GM19328 (cell line): ENCODE measurements at regions not wholly inside any gene's neighbourhood (a gene's known extent, or its start where the extent isn't known, plus 50 kb on each side); places are given as distances from the start of the nearest gene placed in this dataset.

Experiments used
- ATAC-seq: cut with Tn5 transposase; IDR thresholded peaks from one replicate; pipeline ENCODE4 v1.9.1; 2021; ENCODE audit warnings: mild to moderate bottlenecking, moderate library complexity; ENCODE audit not compliant: unreplicated experiment

DNA sequence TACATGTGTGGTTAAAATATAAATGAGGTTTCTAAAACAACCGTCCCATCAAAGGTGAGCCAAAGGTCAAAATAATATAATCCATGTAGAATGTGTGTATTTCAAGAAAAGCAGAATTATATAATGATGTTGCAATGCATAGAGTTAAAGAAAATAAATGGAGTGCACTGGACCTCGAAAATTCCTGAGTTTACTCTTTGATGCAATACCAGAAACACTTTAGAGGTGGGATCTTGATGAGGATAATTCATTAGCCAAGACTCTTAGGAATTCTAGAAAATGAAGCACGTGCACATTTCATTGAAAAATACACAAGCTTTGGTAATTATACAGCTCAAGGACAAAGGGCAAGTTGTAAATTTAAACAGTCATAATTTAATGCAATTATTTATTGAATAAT lies 508.9 kb upstream of the ARGLU1 start:
- ATAC-seq, result no peak

DNA sequence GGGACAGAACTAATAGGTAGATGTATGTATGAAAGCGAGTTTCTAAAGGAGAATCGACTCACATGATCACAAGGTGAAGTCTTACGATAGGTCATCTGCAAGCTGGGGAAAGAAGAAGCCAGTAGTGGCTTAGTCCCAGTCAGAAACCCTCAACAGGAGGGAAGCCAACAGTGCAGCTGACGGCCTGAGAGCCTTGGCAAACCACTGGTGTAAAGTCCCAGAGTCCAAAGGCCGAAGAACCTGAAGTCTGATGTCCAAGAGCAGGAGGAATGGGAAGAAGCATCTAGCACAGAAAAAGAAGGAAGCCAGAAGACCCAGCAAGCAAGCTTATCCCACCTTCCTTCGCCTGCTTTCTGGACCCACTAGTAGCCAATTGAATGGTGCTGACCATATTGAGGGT lies 507.6 kb upstream of the ARGLU1 start:
- no peak for ATAC-seq

DNA sequence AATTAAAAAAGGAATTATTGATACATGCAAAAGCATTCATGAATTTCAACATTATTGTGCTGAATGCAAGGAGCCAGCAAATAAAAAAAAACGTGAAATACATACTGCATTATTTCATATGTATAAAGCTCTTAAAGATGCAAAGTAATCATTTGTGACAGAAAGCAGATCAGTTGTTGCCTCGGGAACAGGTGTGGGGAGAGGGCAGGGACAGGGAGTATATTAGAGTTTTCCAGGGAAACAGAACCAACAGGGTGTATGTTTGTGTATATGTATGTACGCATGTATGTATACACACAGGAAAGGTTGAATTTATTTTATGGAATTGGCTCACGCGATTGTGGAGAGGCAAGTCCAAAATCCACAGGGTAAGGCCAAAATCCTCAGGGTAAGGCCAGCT lies 502.9 kb upstream of the ARGLU1 start:
- ATAC-seq, result no peak

DNA sequence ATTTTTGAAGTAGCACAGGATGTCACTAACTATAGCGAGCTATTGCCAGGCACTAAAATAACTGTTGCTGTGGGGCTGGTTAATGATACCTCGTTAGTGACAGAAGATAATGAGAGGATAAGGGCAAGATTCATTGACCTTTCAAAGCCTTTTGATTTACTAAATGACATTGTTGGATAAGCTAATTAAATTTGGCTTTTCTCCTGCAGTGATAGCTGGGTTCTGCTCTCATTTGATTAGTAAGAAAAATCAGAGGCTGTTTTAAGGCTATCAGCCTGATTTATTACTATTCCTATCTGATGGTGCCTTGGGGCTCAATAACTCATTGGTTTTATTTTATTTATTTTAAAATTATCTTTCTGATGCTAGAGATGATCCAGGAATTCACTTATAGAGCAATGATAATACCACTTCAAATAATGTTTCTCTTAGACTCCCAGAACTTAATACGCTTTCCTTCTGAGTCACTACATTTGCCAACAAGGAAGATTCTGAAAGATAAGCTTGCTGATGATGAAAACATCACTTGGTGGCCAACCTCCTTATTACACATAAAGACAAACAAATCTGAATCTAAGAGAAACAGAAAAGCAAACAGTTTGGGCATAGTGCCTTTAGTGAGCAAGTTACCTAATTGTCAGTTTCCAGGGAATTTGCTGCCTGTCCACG lies 501.3 kb upstream of the ARGLU1 start:
- ATAC-seq, result no peak

DNA sequence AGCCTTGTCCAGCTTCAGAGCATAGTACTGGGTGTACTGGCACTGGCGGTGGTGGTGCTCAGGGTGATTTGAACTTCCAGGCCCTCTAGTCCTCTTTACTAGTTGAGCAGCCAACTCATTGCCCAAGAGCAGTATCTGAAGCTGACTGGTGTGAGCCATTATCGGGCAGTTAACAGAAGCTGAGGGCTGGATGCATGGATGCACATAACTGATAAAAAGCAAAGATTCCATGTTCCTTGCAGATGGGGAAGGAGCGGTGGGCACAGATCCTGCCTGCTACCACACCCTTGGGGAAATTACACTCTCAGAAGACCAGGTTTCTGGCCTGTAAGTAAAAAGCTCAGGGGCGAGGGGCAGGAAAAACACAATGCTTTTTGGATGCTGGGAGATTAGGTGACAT lies 499.4 kb upstream of the ARGLU1 start:
- no peak for ATAC-seq

DNA sequence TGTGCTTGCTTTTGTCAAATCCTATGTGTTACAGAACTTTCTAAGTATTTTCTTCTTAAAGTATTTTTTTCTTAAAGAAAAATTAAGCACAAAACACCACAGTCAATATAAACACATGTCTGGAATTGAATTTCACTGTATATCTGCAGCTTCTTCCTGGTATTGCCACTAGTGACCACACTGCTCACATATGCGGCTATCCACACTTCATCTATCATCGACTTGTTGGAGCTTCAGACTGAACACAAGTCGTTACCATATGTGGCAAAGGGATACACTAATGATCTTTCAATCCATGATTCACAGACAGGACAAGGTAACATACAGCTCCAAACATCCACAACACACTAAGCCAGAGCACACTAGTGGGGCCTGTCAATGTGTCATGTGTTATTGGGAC lies 498.4 kb upstream of the ARGLU1 start:
- no peak for ATAC-seq

DNA sequence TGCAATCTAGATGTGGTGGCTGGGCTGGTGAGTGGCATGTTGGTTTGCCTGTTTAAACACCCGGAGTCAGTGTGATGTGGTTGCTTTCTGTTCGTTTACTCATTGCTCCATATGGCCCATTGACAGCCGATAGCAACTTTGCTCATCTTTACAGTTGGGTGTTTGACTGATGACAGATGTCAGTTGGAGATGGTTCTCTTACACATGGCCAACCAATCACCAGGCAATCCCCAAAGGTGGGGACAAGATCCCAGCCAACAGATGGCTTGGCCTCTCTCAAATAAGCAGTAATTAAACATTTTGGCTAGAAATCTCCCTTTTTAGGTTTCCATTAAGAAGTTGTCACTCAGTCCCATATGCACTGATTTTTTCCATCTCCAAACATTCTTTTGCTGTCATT lies 497.1 kb upstream of the ARGLU1 start:
- no peak for ATAC-seq

DNA sequence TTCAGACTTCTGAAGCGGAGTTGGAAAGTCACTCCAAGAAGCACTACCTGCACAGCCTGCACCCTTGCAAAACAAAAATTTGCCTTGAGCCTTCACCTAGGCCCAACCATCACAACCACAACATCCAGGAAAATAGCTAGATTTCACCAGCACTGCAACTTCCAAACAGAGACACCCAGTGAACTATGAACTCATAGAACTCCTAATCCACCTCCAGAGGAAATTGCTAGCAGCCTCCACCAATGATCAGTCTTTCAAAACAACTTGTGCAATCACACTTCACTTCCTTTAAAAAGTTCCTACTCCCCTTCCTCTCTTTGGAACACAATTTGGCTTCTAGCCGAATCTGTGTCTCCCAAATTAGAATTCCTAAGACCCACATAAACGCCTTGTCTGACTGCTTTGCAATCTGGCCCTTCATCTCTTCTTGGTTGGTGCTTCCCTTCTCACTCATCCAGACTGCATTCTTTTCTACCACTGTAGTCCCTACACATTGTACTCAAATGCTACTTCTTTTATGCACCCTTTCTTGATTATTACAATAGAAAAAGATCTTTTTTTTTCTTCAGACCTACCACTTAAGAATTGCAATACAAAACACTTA lies 489.2 kb upstream of the ARGLU1 start:
- no peak for ATAC-seq

DNA sequence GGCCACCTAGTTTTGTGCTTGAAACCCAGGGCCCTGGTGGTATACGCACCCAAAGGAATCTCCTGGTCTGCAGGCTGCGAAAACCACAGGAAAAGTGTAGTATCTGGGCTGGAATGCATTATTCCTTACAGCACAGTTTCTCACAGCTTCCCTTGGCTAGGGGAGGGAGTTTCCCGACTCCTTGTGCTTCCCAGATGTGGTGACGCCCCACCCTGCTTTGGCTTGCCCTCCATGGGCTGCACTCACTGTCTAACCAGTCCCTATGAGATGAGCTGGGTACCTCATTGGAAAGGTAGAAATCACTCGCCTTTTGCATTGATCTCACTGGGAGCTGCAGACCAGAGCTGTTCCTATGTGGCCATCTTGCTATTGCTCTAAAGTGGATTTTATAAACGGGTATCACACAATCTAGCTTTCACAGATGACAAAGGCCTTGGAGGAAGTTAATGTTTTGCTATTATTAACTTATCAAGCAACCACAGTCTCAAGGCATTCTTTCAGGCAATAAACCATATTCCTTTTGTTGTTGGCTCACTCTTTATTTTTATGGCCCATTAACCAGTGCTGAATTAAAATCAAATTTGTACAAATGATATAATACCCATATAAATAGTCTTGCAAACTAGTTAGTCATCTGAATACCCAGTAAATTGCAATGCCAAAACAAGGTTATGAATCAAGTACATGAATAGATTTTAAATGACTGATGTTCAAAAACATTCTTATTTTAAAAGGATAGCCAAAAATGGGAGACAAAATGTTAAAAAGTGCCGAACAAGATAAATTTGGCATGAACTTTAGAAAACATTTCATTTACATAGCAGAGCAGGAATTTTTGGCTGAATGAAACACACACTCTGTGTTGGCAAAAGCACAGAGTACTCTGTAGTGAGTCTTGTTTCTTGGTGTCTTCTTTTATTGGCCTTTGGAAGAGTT lies 475.4 kb upstream of the ARGLU1 start:
- ATAC-seq, result no peak

DNA sequence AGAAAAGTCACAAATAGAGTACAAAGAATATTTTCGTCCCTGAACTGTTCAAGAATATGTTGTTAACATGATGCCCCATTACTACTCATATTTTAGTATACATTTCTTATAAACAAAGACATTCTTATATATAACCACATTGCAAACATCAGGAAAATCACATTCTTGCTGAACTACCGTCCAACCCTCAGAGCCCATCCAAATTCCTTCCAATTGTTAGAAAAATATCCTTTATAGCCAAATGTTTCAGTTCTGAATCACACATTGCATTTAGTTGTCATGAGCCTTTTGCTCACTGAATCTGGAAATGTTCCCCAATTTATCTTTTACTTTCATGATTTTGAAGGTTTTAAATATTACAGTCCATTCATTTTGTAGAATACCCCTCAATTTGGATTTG lies 467.8 kb upstream of the ARGLU1 start:
- ATAC-seq, result no peak

DNA sequence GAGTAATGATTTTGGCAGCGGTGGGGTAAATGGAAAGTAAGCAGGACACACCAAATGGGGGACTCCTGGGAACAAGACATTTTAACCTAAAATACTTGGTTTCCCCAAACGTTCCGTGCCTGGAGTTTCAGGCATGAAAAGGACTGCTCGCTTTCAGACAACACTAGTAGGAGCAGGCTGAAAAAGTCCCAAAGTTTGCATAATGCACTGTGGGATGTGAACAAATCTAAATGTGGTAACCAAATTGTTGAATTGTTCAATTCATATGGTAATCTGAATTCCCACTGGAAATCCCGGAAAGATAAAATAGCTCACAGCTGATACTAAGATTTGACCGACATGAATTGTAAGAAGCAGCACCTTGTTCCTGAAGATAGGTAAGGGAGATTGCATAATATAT lies 467.2 kb upstream of the ARGLU1 start:
- no peak for ATAC-seq

DNA sequence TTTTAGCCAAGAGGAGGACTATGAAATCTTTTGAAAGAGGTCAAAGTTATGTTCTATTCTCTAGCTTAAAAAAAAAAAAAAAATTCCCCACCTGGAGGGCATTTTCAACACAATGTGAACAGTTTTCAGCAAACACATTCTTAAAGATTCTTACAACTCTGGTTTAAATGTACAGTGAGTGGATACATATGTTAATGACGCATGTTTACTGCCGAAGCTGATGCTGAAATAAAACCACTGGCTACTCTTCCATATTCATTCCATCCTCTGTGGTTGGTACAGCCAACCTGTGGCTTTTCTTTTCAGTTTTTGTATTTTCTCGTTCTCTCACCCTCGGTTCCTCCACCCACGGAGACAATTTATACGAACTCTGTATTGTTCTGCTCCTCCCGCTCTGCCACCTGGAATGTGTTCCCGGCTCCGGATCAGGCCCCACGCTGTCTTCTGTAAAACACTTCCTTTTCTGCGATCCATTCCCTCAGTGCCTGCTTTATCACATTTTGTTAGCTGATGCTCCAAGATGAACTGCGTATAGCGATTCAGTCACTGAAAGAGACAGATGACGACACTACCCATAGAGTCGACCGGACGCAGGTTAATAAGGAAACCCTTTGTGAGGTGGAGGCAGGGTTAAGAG lies 466.4 kb upstream of the ARGLU1 start:
- ATAC-seq, result no peak

DNA sequence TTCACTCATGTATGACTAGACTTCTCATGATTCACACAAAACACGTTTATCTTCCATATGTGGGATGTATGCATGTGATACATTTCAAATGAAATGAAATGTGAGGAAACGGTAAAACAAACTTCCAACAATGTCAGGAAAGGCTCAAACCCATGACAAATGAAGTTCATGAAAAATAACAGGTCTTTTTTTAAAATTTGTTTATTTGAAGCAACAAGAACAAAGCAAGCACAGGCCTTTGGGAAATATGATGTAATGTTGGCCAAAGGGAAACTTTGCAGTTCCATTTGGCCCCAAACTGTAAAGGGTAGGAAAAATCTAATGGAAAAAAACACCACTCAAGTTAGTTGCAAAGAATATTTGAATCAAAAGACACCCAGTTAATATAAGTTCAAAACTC lies 463.8 kb upstream of the ARGLU1 start:
- no peak for ATAC-seq

DNA sequence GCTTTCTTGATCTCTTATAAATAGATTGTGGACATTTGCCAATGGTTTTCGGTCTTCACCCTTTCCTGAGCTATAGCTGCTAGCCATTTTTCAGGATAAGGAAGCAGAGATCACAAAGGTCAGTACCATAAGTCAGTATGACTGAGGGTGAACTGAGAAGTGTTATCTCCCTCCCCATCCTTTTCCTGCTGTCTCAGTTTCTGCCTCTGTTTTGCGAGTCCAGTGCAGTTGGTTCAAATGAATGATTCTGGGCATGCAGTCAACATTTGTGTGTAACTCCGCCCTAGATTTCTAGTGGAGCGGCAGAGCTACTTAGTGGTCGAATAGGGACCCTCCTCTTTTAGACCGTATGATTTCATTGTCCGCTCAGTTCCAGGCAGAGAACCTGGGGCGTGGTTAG lies 460.8 kb upstream of the ARGLU1 start:
- no peak for ATAC-seq

DNA sequence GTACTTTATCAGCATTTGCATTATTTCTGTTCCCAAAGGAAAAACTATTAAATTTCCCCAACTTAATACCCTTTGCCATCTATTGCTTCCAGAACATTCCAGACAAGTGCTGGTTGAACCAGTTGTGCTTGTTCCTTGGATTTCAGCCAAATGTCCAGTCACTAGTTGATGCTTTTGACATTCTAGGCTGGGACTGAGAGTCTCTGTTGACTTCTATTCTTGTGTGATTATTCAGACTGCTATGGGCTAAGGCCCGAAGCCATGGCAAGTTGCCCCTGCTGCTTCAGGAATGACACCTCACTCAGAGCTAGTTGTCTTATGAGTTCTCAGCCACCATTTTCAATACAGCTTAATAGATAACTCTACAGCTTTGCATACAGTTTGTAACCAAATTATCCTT lies 458.1 kb upstream of the ARGLU1 start:
- ATAC-seq, result no peak

DNA sequence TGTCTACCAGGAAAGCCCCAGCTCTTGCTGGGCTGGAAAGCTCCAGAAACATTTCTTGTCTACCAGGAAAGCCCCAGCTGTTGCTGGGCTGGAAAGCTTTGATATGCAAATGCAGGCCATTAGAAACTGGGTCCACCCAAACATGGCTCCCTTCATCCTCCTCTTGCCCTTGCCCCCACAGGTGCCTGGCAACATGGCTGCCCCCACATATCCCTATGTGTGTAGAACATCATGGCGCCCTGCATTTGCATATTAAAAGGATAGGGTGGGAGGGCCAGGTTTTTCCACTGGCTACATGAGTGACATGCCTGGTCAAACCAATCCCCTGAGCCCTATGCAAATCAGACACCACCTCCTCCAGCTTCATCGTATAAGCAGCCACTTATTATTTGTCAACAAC lies 455.4 kb upstream of the ARGLU1 start:
- no peak for ATAC-seq

DNA sequence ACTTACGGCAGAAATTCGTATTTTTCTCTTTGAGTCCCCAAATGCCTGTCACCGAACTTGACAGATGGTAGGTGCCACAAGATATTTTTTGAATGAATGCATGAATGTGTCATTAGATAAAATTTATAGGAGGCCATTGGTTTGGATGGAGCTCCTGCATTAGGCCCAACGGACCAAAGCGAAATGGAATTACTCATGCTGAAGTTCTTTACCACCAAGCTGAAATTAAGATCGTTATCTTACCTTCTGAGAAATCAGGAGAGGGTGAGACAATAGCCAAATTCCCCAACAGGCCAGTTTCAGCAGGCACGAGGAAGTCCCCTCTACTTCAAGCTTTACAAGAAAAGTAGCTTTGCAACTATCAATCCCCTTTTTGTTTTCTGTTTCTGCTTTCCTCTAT lies 452.5 kb upstream of the ARGLU1 start:
- ATAC-seq, result no peak

DNA sequence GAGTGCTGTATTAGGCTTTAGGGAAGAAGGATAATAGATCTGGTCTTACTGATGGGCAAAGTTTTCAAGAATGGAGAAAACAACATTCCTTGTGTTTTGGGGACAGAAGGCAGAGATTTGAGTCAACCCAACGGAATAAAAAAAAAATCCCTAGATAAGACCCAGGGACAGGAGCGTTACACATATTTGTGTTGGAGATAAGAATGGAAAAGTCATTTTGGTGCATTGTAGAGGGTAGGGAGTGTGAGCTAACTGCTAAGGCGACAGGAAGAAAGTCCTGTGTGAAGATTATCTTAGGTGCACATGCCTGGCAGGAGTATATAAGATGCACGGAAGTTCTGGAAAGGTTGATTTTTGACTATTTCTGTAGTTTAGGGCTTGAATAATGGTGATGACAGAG lies 450.3 kb upstream of the ARGLU1 start:
- ATAC-seq, result no peak

DNA sequence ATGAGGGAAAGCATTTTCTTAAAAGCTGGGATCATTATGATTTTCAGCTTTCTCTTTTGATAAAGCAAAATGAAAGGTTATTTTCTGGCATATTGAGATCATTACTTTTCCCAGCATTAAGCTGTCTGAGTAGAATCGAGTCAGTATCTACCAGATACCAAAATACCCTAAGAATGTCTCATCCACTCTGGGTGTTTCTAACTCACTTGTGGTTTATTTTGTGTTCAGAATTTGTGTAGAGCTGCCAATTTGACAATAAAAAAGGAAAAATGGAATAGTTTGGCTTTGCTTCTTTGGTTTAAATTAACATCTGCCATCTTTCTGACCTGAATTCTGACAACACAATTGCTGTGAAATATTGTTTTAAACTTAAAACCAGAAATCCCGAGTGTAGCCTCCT lies 438.7 kb upstream of the ARGLU1 start:
- no peak for ATAC-seq

DNA sequence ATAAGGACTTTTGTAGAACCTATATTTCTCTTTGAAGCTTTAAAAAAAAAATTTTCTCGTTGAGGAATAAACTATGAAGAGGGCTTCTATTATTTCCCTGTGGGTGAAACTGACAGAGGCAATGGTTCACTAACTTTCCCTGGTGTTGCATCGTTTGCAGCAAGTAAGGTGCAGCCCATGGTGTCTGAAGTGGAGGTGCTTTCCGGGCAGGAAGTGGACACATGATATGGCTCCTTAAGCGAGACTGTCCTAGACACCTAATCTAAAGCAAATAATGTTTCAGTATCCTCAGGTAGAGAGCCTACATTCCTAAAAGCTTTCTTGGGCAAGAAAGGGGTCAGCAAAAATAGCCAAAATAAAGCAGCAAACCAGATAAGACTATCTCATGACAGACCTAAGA lies 437.6 kb upstream of the ARGLU1 start:
- no peak for ATAC-seq

DNA sequence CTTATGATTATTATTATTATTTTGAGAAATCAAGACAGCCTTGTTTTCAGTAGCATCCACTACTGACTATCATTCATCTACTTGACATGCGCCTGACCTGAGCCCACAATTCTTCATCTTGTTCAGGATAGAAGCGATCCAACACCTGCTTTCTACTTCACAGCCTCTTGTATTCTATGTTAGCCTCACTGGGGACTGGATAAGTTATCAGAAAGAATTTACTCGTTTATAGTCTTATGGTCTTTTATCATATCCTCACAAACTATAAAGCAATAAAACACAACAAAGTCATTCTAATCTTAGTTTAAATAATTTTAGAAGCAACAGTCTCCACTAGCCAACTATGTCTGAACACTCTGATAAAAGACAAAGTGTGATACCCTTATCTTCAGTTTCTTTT lies 436.0 kb upstream of the ARGLU1 start:
- no peak for ATAC-seq

DNA sequence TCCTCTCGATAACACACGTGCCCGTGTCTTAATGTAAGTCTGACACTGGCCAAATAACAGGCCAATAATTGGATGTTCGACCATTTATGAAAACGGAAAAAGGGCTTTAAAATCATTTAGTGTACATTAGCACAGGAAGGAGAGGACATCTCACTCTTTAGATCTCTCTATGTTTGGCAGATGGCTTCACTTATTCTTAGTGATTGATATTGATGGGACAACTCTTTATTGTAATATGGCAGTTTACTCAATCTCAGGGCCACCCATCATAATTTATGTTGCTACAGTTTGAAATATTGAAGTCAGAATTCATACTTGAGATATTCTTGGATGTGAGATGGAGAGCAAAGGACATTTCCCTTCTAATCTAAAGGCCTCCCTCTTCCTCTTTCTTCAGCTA lies 430.7 kb upstream of the ARGLU1 start:
- ATAC-seq, result no peak
